Heart left ventricle (tissue), 16 donors: ENCODE measurements at regions not wholly inside any gene's neighbourhood (a gene's known extent, or its start where the extent isn't known, plus 50 kb on each side); places are given as distances from the start of the nearest gene placed in this dataset.

ENCODE experiments used
- ATAC-seq, 4 donors: fragments of 200-7000 bp; cut with Tn5 transposase; one replicate each; pipeline ENCODE4 v1.9.1; 2020 to 2022; ENCODE audit warnings: moderate library complexity in 4 of 4, mild to moderate bottlenecking in 3 of 4, moderate number of reproducible peaks in 1 of 4
- DNase-seq, 5 donors: peaks; one replicate each; pipeline ENCODE4 v3.0.0-alpha.2; 2020
- H3K27ac ChIP-seq, 12 donors: fragments of 200-600 bp; sonication (generic) in 4 of 12; one replicate each; pipeline versions ENCODE4 v1.5.0 to v1.8.0; 2016 to 2022; ENCODE audit warnings: mild to moderate bottlenecking in 2 of 12
- H3K27me3 ChIP-seq, 9 donors: fragments of 200-600 bp; sonication (generic) in 2 of 9; one replicate each; pipeline versions ENCODE4 v1.5.1 to v1.8.0; 2016 to 2022; ENCODE audit warnings: mild to moderate bottlenecking in 3 of 9
- H3K36me3 ChIP-seq, 9 donors: fragments of 200-600 bp; sonication (generic) in 2 of 9; one replicate each; pipeline versions ENCODE4 v1.5.0 to v1.8.0; 2018 to 2022; ENCODE audit warnings: mild to moderate bottlenecking in 2 of 9
- H3K4me1 ChIP-seq, 12 donors: fragments of 200-600 bp; sonication (generic) in 4 of 12; one replicate each; pipeline versions ENCODE4 v1.5.0 to v1.8.0; 2016 to 2022; ENCODE audit warnings: mild to moderate bottlenecking in 3 of 12
- H3K4me3 ChIP-seq, 12 donors: fragments of 200-600 bp; sonication (generic) in 4 of 12; one replicate each; pipeline versions ENCODE4 v1.5.0 to v1.8.0; 2017 to 2022; ENCODE audit warnings: mild to moderate bottlenecking in 9 of 12, moderate library complexity in 4 of 12
- H3K9me3 ChIP-seq, 12 donors: fragments of 200-600 bp; sonication (generic) in 4 of 12; one replicate each; pipeline versions ENCODE4 v1.5.0 to v1.8.0; 2016 to 2022; ENCODE audit warnings: mild to moderate bottlenecking in 1 of 12
- CTCF ChIP-seq, 12 donors: fragments of 200-600 bp; sonication (generic) in 4 of 12; IDR thresholded peaks; one replicate each; pipeline versions ENCODE4 v1.5.0 to v1.8.0; 2018 to 2022; ENCODE audit warnings: antibody characterized with exemption in 12 of 12, mild to moderate bottlenecking in 5 of 12
- POLR2A ChIP-seq, 2 donors: fragments of 450-650 bp; IDR thresholded peaks; one replicate each; pipeline ENCODE4 v1.6.1; 2017; ENCODE audit warnings: antibody characterized with exemption in 2 of 2, mild to moderate bottlenecking in 2 of 2, moderate library complexity in 2 of 2
- WGBS, 4 donors: extraction: QIAGEN DNeasy Blood & Tissue Kit in 2 of 4; methylation state at CpG; one replicate each; pipeline versions ENCODE4 v1.1.5 to v1.1.7; 2013 to 2018; 5-methylcytosine and 5-hydroxymethylcytosine counted together
- intact Hi-C, 10 donors: fragments of 100-400 bp; cut with DNase I; formaldehyde crosslinking; loops; one replicate each; pipeline versions ENCODE4 v1.11.1 to v1.14.2; 2022
- donor health status: ischemic (EF 13 %, LVEDD 7.1; RV severe dilation, severe dysfunction).
- donor health status: healthy with polysubstance abuse.
- donor health status: DM: no; HTN: yes; CAD: no.
- donor health status: DM: no; HTN: no; CAD: no.
- donor health status: ischemic (EF 25% LVEDD 6.9; RV normal size, moderate dysfunction).
- donor health status: ischemic (EF 25% LVEDD 5.7; RV mildly dilated, moderate dysfunction).
- donor health status: healthy.
- donor health status: DM: yes; HTN: yes; CAD: no.
- donor health status: ischemic (EF 35%, LVEDD 5.7; RV mildly dilated, moderate dysfunction).
- donor health status: nonischemic (EF 11% LVEDD 7.7; RV severe dilation, severe dysfunction).
- donor health status: DM: yes; HTN: yes; CAD: no.
- donor health status: PGD.
- donor health status: ischemic (EF 29% LVEDD 5.4; RV normal size, mild dysfunction).
- donor health status: nonischemic (EF 23%, LVEDD 6.1; RV moderate dilation, normal function).

- DNase-seq (no peak), ATAC-seq (no peak)
- TF ChIP-seq CTCF (IDR thresholded peaks at IDR 0.05) (no peak), POLR2A (IDR thresholded peaks at IDR 0.05) (no peak)
- 62 to 72% (median 65%) methylated on average over 4 of the region's 4 CpGs for WGBS, 4 donors
- no peaks in the 10 kb centered on the region for H3K4me1 ChIP-seq
- H3K36me3 ChIP-seq = no peaks in the 10 kb centered on the region
- H3K27me3 ChIP-seq = peaks cover 0 to 14% (median 0%) of the 10 kb centered on the region in 9 donors
- no peak overlapping the region for H3K4me3 ChIP-seq
- no peak overlapping the region for H3K27ac ChIP-seq
- no peaks in the 10 kb centered on the region for H3K9me3 ChIP-seq
- intact Hi-C loops = no loop called here
These were observed 221.2 kb downstream of the ADRA2A start for GRCh38 chr10:111298031-111298430.

GRCh38 chr10:111299037-111299436, 222.2 kb downstream of the ADRA2A start:
- intact Hi-C loops = no loop called here
- Histone ChIP-seq H3K36me3 (no peaks in the 10 kb centered on the region), H3K4me3 (no peak overlapping the region), H3K27ac (no peak overlapping the region), H3K4me1 (no peaks in the 10 kb centered on the region), H3K9me3 (no peaks in the 10 kb centered on the region), H3K27me3 (peaks cover 0 to 14% (median 0%) of the 10 kb centered on the region in 9 donors)
- TF ChIP-seq POLR2A (IDR thresholded peaks at IDR 0.05) (no peak), CTCF (IDR thresholded peaks at IDR 0.05) (no peak)
- 68 to 86% (median 85%) methylated on average over 2 of the region's 2 CpGs for WGBS, 4 donors
- ATAC-seq = no peak
- DNase-seq = no peak

GRCh38 chr10:111303887-111304286, 227.1 kb downstream of the ADRA2A start:
- 66 to 88% (median 72%) methylated on average over 4 of the region's 4 CpGs for WGBS, 4 donors
- Histone ChIP-seq H3K36me3 (no peaks in the 10 kb centered on the region), H3K9me3 (no peaks in the 10 kb centered on the region), H3K27ac (no peak overlapping the region), H3K4me1 (no peaks in the 10 kb centered on the region), H3K27me3 (peaks cover 0 to 7% (median 0%) of the 10 kb centered on the region in 9 donors), H3K4me3 (no peak overlapping the region)
- intact Hi-C loops = no loop called here
- TF ChIP-seq CTCF (IDR thresholded peaks at IDR 0.05) (no peak), POLR2A (IDR thresholded peaks at IDR 0.05) (no peak)
- no peak for ATAC-seq
- no peak for DNase-seq

- H3K27ac ChIP-seq = no peak overlapping the region
- H3K4me1 ChIP-seq = no peaks in the 10 kb centered on the region
- H3K4me3 ChIP-seq = no peak overlapping the region
- peaks cover 0 to 14% (median 0%) of the 10 kb centered on the region in 12 donors for H3K9me3 ChIP-seq
- ATAC-seq = no peak
- no peak for DNase-seq
- intact Hi-C loops = no loop called here
- peaks cover 0 to 8% (median 0%) of the 10 kb centered on the region in 9 donors for H3K27me3 ChIP-seq
- TF ChIP-seq CTCF (IDR thresholded peaks at IDR 0.05) (no peak), POLR2A (IDR thresholded peaks at IDR 0.05) (no peak)
- WGBS, 4 donors = 62 to 71% (median 65%) methylated on average over 4 of the region's 4 CpGs
- H3K36me3 ChIP-seq = no peaks in the 10 kb centered on the region
These were observed 239.9 kb downstream of the ADRA2A start for GRCh38 chr10:111316722-111317212.
